ENCODE measurements at regions not wholly inside any gene's neighbourhood (a gene's known extent, or its start where the extent isn't known, plus 50 kb on each side); places are given as distances from the start of the nearest gene placed in this dataset.
"Not testable (repeated sequence)": the region's sequence is repeated elsewhere in the genome, so short reads cannot be mapped to it uniquely, and the experiment has no call there.

GRCh38 chr21:15978215-15978738, 248.5 kb downstream of the USP25 start:
- no peaks in the 10 kb centered on the region for H3K4me1 ChIP-seq (ENCODE audit: control insufficient read depth, low read depth, low read length)
- H3K36me3 ChIP-seq (ENCODE audit: control insufficient read depth, low read depth, low read length): no peaks in the 10 kb centered on the region
- no peak overlapping the region for H3K9ac ChIP-seq (ENCODE audit: low read length)
- no peaks in the 10 kb centered on the region for H3K27me3 ChIP-seq (ENCODE audit: control insufficient read depth, insufficient read depth, low read length)
- H3K4me3 ChIP-seq (ENCODE audit: low read length): no peak overlapping the region
- no peak overlapping the region for H3K27ac ChIP-seq (ENCODE audit: low read length)
- H3K9me3 ChIP-seq (ENCODE audit: control insufficient read depth, low read depth, low read length): no peaks in the 10 kb centered on the region

DNA sequence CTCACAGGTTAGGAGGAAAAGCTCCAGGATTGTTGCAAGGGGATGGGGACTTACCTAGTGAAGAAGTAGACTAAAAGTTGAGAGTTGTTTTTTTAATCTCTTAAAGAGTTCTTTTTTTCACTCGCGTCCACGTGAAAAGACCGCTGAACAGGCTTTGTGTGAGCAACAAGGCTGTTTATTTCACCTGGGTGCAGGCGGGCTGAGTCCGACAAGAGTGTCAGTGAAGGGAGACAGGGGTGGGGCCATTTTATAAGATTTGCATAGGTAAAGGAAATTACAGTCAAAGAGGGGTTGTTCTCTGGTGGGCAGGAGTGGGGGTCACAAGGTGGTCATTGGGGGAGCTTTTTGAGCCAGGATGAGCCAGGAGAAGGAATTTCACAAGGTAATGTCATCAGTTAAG, 249.7 kb downstream of the USP25 start:
- not testable (repeated sequence) for H3K36me3 ChIP-seq (ENCODE audit: control insufficient read depth, low read depth, low read length); H3K4me1 ChIP-seq (ENCODE audit: control insufficient read depth, low read depth, low read length); H3K4me3 ChIP-seq (ENCODE audit: low read length); H3K9ac ChIP-seq (ENCODE audit: low read length); H3K27ac ChIP-seq (ENCODE audit: low read length); H3K27me3 ChIP-seq (ENCODE audit: control insufficient read depth, insufficient read depth, low read length); H3K9me3 ChIP-seq (ENCODE audit: control insufficient read depth, low read depth, low read length)

DNA sequence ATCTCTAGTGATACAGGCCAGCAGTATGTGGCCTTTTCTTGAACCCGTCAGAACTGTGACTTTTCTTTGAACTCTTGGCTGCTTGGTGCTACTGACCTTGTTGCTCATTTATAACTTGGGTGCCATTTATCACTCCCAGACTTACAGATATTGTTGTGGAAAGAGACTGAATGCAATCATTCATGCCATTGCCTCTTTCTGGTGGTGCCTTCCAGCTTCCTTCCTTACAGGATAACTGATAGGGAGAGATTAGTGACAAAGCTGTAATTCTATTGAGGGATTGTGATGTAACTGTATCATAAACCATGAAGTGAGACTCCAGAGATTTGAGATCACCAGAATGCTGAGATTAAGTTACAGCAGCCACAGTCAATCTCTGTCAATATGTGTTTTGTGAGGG, 256.5 kb downstream of the USP25 start:
- H3K4me3 ChIP-seq (ENCODE audit: low read length): no peak overlapping the region
- no peaks in the 10 kb centered on the region for H3K9me3 ChIP-seq (ENCODE audit: control insufficient read depth, low read depth, low read length)
- H3K9ac ChIP-seq (ENCODE audit: low read length): no peak overlapping the region
- no peaks in the 10 kb centered on the region for H3K4me1 ChIP-seq (ENCODE audit: control insufficient read depth, low read depth, low read length)
- H3K27me3 ChIP-seq (ENCODE audit: control insufficient read depth, insufficient read depth, low read length): no peaks in the 10 kb centered on the region
- no peak overlapping the region for H3K27ac ChIP-seq (ENCODE audit: low read length)
- no peaks in the 10 kb centered on the region for H3K36me3 ChIP-seq (ENCODE audit: control insufficient read depth, low read depth, low read length)

- Histone ChIP-seq H3K27me3 (ENCODE audit: control insufficient read depth, insufficient read depth, low read length) (no peaks in the 10 kb centered on the region), H3K36me3 (ENCODE audit: control insufficient read depth, low read depth, low read length) (no peaks in the 10 kb centered on the region), H3K4me1 (ENCODE audit: control insufficient read depth, low read depth, low read length) (no peaks in the 10 kb centered on the region), H3K4me3 (ENCODE audit: low read length) (no peak overlapping the region), H3K9me3 (ENCODE audit: control insufficient read depth, low read depth, low read length) (no peaks in the 10 kb centered on the region), H3K9ac (ENCODE audit: low read length) (no peak overlapping the region), H3K27ac (ENCODE audit: low read length) (no peak overlapping the region)
Observed at GRCh38 chr21:15992171-15992570, 262.4 kb downstream of the USP25 start.

DNA sequence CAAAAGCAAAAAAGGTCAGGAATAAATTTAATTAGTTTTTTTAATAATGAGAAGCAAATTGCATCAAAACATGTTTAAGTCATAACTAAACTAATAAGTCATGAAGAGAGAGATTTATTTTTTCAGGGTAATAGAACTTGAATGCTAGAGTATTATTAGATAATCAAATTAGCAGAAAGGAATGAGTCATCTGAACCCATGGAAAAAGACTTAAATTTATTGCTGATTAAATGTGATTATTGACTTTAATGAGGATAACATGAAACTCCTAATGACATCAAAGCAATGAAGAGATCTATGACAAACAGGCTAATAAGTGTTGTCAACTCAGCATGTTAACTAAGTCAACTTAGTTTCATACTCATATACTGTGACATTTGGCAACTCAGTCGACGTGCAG, 264.2 kb downstream of the USP25 start:
- H3K27ac ChIP-seq (ENCODE audit: low read length): no peak overlapping the region
- no peak overlapping the region for H3K4me3 ChIP-seq (ENCODE audit: low read length)
- H3K4me1 ChIP-seq (ENCODE audit: control insufficient read depth, low read depth, low read length): no peaks in the 10 kb centered on the region
- no peaks in the 10 kb centered on the region for H3K27me3 ChIP-seq (ENCODE audit: control insufficient read depth, insufficient read depth, low read length)
- no peaks in the 10 kb centered on the region for H3K9me3 ChIP-seq (ENCODE audit: control insufficient read depth, low read depth, low read length)
- no peaks in the 10 kb centered on the region for H3K36me3 ChIP-seq (ENCODE audit: control insufficient read depth, low read depth, low read length)
- H3K9ac ChIP-seq (ENCODE audit: low read length): no peak overlapping the region

DNA sequence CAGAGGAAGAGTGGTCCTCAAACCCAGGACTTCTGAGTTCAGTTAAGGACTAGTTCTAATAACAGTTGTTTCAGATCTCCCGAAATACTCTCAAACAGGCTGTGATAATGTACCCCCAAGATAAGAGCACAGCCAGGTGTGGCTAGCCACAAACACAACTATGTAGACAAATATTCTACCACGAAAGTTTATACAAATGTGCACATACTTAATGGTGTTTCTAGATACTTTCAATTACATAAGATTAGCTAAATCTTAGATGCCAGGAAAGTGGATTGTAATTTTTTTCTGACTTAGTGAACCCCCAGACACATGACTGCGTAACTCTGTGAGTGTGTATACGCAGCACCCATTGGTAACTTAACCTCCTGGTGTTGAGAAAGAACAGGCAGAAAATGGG, 270.0 kb downstream of the USP25 start:
- H3K27ac ChIP-seq (ENCODE audit: low read length): no peak overlapping the region
- no peak overlapping the region for H3K4me3 ChIP-seq (ENCODE audit: low read length)
- H3K27me3 ChIP-seq (ENCODE audit: control insufficient read depth, insufficient read depth, low read length): no peaks in the 10 kb centered on the region
- H3K4me1 ChIP-seq (ENCODE audit: control insufficient read depth, low read depth, low read length): no peaks in the 10 kb centered on the region
- H3K9me3 ChIP-seq (ENCODE audit: control insufficient read depth, low read depth, low read length): no peaks in the 10 kb centered on the region
- no peaks in the 10 kb centered on the region for H3K36me3 ChIP-seq (ENCODE audit: control insufficient read depth, low read depth, low read length)
- no peak overlapping the region for H3K9ac ChIP-seq (ENCODE audit: low read length)

- Histone ChIP-seq H3K9me3 (ENCODE audit: control insufficient read depth, low read depth, low read length) (no peaks in the 10 kb centered on the region), H3K4me3 (ENCODE audit: low read length) (no peak overlapping the region), H3K27me3 (ENCODE audit: control insufficient read depth, insufficient read depth, low read length) (no peaks in the 10 kb centered on the region), H3K36me3 (ENCODE audit: control insufficient read depth, low read depth, low read length) (no peaks in the 10 kb centered on the region), H3K9ac (ENCODE audit: low read length) (no peak overlapping the region), H3K4me1 (ENCODE audit: control insufficient read depth, low read depth, low read length) (no peaks in the 10 kb centered on the region), H3K27ac (ENCODE audit: low read length) (no peak overlapping the region)
Observed at GRCh38 chr21:16002874-16003466, 273.2 kb downstream of the USP25 start.

GRCh38 chr21:16004086-16004485, 274.3 kb downstream of the USP25 start:
- Histone ChIP-seq H3K4me1 (ENCODE audit: control insufficient read depth, low read depth, low read length) (no peaks in the 10 kb centered on the region), H3K9me3 (ENCODE audit: control insufficient read depth, low read depth, low read length) (no peaks in the 10 kb centered on the region), H3K9ac (ENCODE audit: low read length) (no peak overlapping the region), H3K4me3 (ENCODE audit: low read length) (no peak overlapping the region), H3K36me3 (ENCODE audit: control insufficient read depth, low read depth, low read length) (no peaks in the 10 kb centered on the region), H3K27me3 (ENCODE audit: control insufficient read depth, insufficient read depth, low read length) (no peaks in the 10 kb centered on the region), H3K27ac (ENCODE audit: low read length) (no peak overlapping the region)

GRCh38 chr21:16004523-16004922, 274.7 kb downstream of the USP25 start:
- H3K27ac ChIP-seq (ENCODE audit: low read length): no peak overlapping the region
- H3K27me3 ChIP-seq (ENCODE audit: control insufficient read depth, insufficient read depth, low read length): no peaks in the 10 kb centered on the region
- no peaks in the 10 kb centered on the region for H3K9me3 ChIP-seq (ENCODE audit: control insufficient read depth, low read depth, low read length)

GRCh38 chr21:16005996-16006395, 276.2 kb downstream of the USP25 start:
- Histone ChIP-seq H3K27ac (ENCODE audit: low read length) (no peak overlapping the region), H3K27me3 (ENCODE audit: control insufficient read depth, insufficient read depth, low read length) (no peaks in the 10 kb centered on the region), H3K9ac (ENCODE audit: low read length) (no peak overlapping the region), H3K9me3 (ENCODE audit: control insufficient read depth, low read depth, low read length) (no peaks in the 10 kb centered on the region), H3K4me3 (ENCODE audit: low read length) (no peak overlapping the region), H3K36me3 (ENCODE audit: control insufficient read depth, low read depth, low read length) (no peaks in the 10 kb centered on the region), H3K4me1 (ENCODE audit: control insufficient read depth, low read depth, low read length) (no peaks in the 10 kb centered on the region)

More at GRCh38 chr21:16004523-16004922, 274.7 kb downstream of the USP25 start:
- Histone ChIP-seq H3K36me3 (ENCODE audit: control insufficient read depth, low read depth, low read length) (no peaks in the 10 kb centered on the region), H3K9ac (ENCODE audit: low read length) (no peak overlapping the region), H3K4me1 (ENCODE audit: control insufficient read depth, low read depth, low read length) (no peaks in the 10 kb centered on the region), H3K4me3 (ENCODE audit: low read length) (no peak overlapping the region)

DNA sequence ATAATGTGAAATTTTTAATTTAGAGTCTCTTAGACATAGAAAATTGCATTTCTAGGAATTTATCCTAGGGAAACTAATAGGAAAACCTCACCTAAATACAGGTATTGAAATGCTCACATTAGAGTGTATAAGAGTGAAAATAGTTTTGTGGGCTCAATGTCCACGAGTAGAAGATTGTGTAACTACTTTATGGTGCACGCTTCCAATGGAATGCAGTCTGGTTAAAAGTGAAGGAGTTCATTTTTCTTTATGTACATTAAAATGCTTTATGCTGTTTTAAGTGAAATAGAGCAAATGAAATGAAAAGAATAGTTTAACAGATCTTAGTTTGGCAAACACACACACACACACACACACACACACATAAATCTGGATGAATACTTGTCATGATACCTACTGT, 278.2 kb downstream of the USP25 start:
- no peaks in the 10 kb centered on the region for H3K27me3 ChIP-seq (ENCODE audit: control insufficient read depth, insufficient read depth, low read length)
- no peaks in the 10 kb centered on the region for H3K36me3 ChIP-seq (ENCODE audit: control insufficient read depth, low read depth, low read length)
- H3K4me3 ChIP-seq (ENCODE audit: low read length): no peak overlapping the region
- H3K4me1 ChIP-seq (ENCODE audit: control insufficient read depth, low read depth, low read length): no peaks in the 10 kb centered on the region
- no peaks in the 10 kb centered on the region for H3K9me3 ChIP-seq (ENCODE audit: control insufficient read depth, low read depth, low read length)
- H3K9ac ChIP-seq (ENCODE audit: low read length): no peak overlapping the region
- H3K27ac ChIP-seq (ENCODE audit: low read length): no peak overlapping the region

DNA sequence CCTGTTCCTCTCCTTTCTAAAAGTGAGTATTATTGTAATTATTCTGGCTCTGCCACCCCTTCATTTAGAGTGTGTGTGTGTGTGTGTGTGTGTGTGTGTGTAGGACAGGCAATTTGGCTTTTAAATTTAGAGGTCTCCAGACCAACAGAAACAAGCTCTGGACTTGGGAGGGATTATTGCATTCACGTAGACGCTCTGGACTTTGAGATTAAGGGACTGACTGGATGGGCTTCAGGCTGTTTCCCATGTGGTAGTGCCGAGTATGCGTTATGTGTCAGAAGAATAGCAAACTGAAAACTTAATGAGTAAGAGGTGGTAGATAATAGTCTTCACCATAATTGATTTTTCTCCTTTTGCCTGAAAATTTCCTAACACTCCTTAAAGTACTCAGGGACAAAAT, 281.9 kb downstream of the USP25 start:
- Histone ChIP-seq H3K9me3 (ENCODE audit: control insufficient read depth, low read depth, low read length) (no peaks in the 10 kb centered on the region), H3K36me3 (ENCODE audit: control insufficient read depth, low read depth, low read length) (no peaks in the 10 kb centered on the region), H3K27ac (ENCODE audit: low read length) (no peak overlapping the region), H3K4me1 (ENCODE audit: control insufficient read depth, low read depth, low read length) (no peaks in the 10 kb centered on the region), H3K9ac (ENCODE audit: low read length) (no peak overlapping the region), H3K4me3 (ENCODE audit: low read length) (no peak overlapping the region), H3K27me3 (ENCODE audit: control insufficient read depth, insufficient read depth, low read length) (no peaks in the 10 kb centered on the region)

Measured in iPS-18a (cell line).